WTC11 (cell line): ENCODE measurements at regions not wholly inside any gene's neighbourhood (a gene's known extent, or its start where the extent isn't known, plus 50 kb on each side); places are given as distances from the start of the nearest gene placed in this dataset.

Experiments used
- ATAC-seq: fragments of 200-7000 bp; cut with Tn5 transposase; 2 replicates; pipeline ENCODE4 v1.10.0; 2021; ENCODE audit warnings: mild to moderate bottlenecking, moderate library complexity
- CTCF ChIA-PET: fragments of 300-600 bp; sonication (Branson Sonifier 250); formaldehyde crosslinking; loops from one replicate; lab custom pipeline; 2021; ENCODE audit warnings: antibody characterized with exemption; lab: Charles Lee
- POLR2A ChIA-PET: fragments of 350-600 bp; sonication (Branson Sonifier 250); formaldehyde crosslinking; loops from one replicate; lab custom pipeline; 2021; ENCODE audit warnings: antibody characterized with exemption; lab: Charles Lee
- DNase-seq: peaks from one replicate; pipeline ENCODE4 v3.0.0; 2021; ENCODE audit warnings: low spot score
- H3K27ac Mint-ChIP-seq: 2 replicates; pipeline ENCODE4 v1.8.0; 2021; ENCODE audit warnings: mixed read lengths
- H3K27me3 Mint-ChIP-seq: 2 replicates; pipeline ENCODE4 v1.8.0; 2021; ENCODE audit warnings: low read depth, mild to moderate bottlenecking, moderate library complexity, mixed read lengths
- H3K36me3 Mint-ChIP-seq: 2 replicates; pipeline ENCODE4 v1.8.0; 2021; ENCODE audit warnings: mixed read lengths
- H3K4me1 Mint-ChIP-seq: 2 replicates; pipeline ENCODE4 v1.8.0; 2022; ENCODE audit warnings: mixed read lengths
- H3K4me3 Mint-ChIP-seq: 2 replicates; pipeline ENCODE4 v1.8.0; 2021; ENCODE audit warnings: mild to moderate bottlenecking, moderate library complexity, mixed read lengths
- H3K9me3 Mint-ChIP-seq: 2 replicates; pipeline ENCODE4 v1.8.0; 2021; ENCODE audit warnings: mixed read lengths
- CREM ChIP-seq: sonication (generic); formaldehyde crosslinking; IDR thresholded peaks from 2 replicates; pipeline ENCODE4 v1.8.1; 2022; ENCODE audit warnings: mild to moderate bottlenecking, missing genetic modification reagents, moderate library complexity
- EMX1 ChIP-seq: fragments of 250-450 bp; sonication (Bioruptor Pico); IDR thresholded peaks from 2 replicates; pipeline ENCODE4 v1.8.0; 2021; ENCODE audit warnings: mild to moderate bottlenecking
- ESRRA ChIP-seq: sonication (generic); formaldehyde crosslinking; IDR thresholded peaks from 2 replicates; pipeline ENCODE4 v1.8.1; 2022; ENCODE audit warnings: mild to moderate bottlenecking, missing genetic modification reagents, borderline replicate concordance
- FOXP1 ChIP-seq: sonication (generic); formaldehyde crosslinking; IDR thresholded peaks from 2 replicates; pipeline ENCODE4 v1.8.0; 2022; ENCODE audit warnings: missing genetic modification reagents, mild to moderate bottlenecking, moderate library complexity, borderline replicate concordance
- JAZF1 ChIP-seq: fragments of 250-450 bp; sonication (Bioruptor Pico); IDR thresholded peaks from 2 replicates; pipeline ENCODE4 v1.9.0; 2021; ENCODE audit warnings: moderate library complexity, mild to moderate bottlenecking, inconsistent platforms
- JUN ChIP-seq: sonication (generic); formaldehyde crosslinking; IDR thresholded peaks from 2 replicates; pipeline ENCODE4 v1.8.0; 2023; ENCODE audit warnings: mild to moderate bottlenecking, missing genetic modification reagents
- MAX ChIP-seq: sonication (generic); formaldehyde crosslinking; IDR thresholded peaks from 2 replicates; pipeline ENCODE4 v1.8.0; 2022; ENCODE audit warnings: mild to moderate bottlenecking, missing genetic modification reagents
- MXD4 ChIP-seq: fragments of 250-450 bp; sonication (Bioruptor Pico); IDR thresholded peaks from 2 replicates; pipeline ENCODE4 v1.8.0; 2021; ENCODE audit warnings: mild to moderate bottlenecking, moderate library complexity, borderline replicate concordance
- NFE2L1 ChIP-seq: sonication (generic); formaldehyde crosslinking; IDR thresholded peaks from 2 replicates; pipeline ENCODE4 v1.8.1; 2023; ENCODE audit warnings: missing genetic modification reagents
- NFYB ChIP-seq: sonication (generic); formaldehyde crosslinking; conservative IDR thresholded peaks from 2 replicates; pipeline ENCODE4 v1.8.0; 2022; ENCODE audit warnings: low read depth, missing genetic modification reagents
- NR2C2 ChIP-seq: sonication (generic); formaldehyde crosslinking; IDR thresholded peaks from 2 replicates; pipeline ENCODE4 v1.8.0; 2022; ENCODE audit warnings: mild to moderate bottlenecking, missing genetic modification reagents
- PRDM15 ChIP-seq: sonication (generic); formaldehyde crosslinking; IDR thresholded peaks from 2 replicates; pipeline ENCODE4 v1.8.0; 2022; ENCODE audit warnings: missing genetic modification reagents
- TEAD4 ChIP-seq: sonication (generic); formaldehyde crosslinking; IDR thresholded peaks from 2 replicates; pipeline ENCODE4 v1.8.0; 2022; ENCODE audit warnings: mild to moderate bottlenecking, missing genetic modification reagents
- TP53 ChIP-seq: sonication (generic); formaldehyde crosslinking; IDR thresholded peaks from 2 replicates; pipeline ENCODE4 v1.8.1; 2023; ENCODE audit warnings: mild to moderate bottlenecking, missing genetic modification reagents
- ZBTB21 ChIP-seq: sonication (generic); formaldehyde crosslinking; IDR thresholded peaks from 2 replicates; pipeline ENCODE4 v1.8.1; 2023; ENCODE audit warnings: mild to moderate bottlenecking, missing genetic modification reagents, borderline replicate concordance
- ZNF121 ChIP-seq: sonication (generic); formaldehyde crosslinking; IDR thresholded peaks from 2 replicates; pipeline ENCODE4 v1.8.0; 2023; ENCODE audit warnings: missing genetic modification reagents
- ZNF232 ChIP-seq: sonication (generic); formaldehyde crosslinking; IDR thresholded peaks from 2 replicates; pipeline ENCODE4 v1.8.0; 2022; ENCODE audit warnings: mild to moderate bottlenecking, missing genetic modification reagents
- ZNF263 ChIP-seq: sonication (generic); formaldehyde crosslinking; IDR thresholded peaks from 2 replicates; pipeline ENCODE4 v1.8.1; 2022; ENCODE audit warnings: low read depth, mild to moderate bottlenecking, moderate library complexity, missing genetic modification reagents
- TF ChIP-seq, protein P1 (sequence below): sonication (generic); formaldehyde crosslinking; IDR thresholded peaks from 2 replicates; pipeline ENCODE4 v1.8.1; 2023; ENCODE audit warnings: mild to moderate bottlenecking, missing genetic modification reagents, borderline replicate concordance
- TF ChIP-seq, protein P2 (sequence below): sonication (generic); formaldehyde crosslinking; IDR thresholded peaks from 2 replicates; pipeline ENCODE4 v1.8.1; 2023; ENCODE audit warnings: mild to moderate bottlenecking, missing genetic modification reagents, moderate library complexity
- TF ChIP-seq, protein P3 (sequence below): fragments of 250-450 bp; sonication (Bioruptor Pico); IDR thresholded peaks from 2 replicates; pipeline ENCODE4 v2.1.2; 2022; ENCODE audit warnings: mild to moderate bottlenecking, moderate library complexity
- TF ChIP-seq, protein P4 (sequence below): sonication (generic); formaldehyde crosslinking; IDR thresholded peaks from 2 replicates; pipeline ENCODE4 v1.8.1; 2023; ENCODE audit warnings: mild to moderate bottlenecking, moderate library complexity, missing genetic modification reagents
- TF ChIP-seq, protein P5 (sequence below): fragments of 250-450 bp; sonication (Bioruptor Pico); IDR thresholded peaks from 2 replicates; pipeline ENCODE4 v1.8.0; 2021; ENCODE audit warnings: mild to moderate bottlenecking

- TF ChIP-seq, protein P1, sequence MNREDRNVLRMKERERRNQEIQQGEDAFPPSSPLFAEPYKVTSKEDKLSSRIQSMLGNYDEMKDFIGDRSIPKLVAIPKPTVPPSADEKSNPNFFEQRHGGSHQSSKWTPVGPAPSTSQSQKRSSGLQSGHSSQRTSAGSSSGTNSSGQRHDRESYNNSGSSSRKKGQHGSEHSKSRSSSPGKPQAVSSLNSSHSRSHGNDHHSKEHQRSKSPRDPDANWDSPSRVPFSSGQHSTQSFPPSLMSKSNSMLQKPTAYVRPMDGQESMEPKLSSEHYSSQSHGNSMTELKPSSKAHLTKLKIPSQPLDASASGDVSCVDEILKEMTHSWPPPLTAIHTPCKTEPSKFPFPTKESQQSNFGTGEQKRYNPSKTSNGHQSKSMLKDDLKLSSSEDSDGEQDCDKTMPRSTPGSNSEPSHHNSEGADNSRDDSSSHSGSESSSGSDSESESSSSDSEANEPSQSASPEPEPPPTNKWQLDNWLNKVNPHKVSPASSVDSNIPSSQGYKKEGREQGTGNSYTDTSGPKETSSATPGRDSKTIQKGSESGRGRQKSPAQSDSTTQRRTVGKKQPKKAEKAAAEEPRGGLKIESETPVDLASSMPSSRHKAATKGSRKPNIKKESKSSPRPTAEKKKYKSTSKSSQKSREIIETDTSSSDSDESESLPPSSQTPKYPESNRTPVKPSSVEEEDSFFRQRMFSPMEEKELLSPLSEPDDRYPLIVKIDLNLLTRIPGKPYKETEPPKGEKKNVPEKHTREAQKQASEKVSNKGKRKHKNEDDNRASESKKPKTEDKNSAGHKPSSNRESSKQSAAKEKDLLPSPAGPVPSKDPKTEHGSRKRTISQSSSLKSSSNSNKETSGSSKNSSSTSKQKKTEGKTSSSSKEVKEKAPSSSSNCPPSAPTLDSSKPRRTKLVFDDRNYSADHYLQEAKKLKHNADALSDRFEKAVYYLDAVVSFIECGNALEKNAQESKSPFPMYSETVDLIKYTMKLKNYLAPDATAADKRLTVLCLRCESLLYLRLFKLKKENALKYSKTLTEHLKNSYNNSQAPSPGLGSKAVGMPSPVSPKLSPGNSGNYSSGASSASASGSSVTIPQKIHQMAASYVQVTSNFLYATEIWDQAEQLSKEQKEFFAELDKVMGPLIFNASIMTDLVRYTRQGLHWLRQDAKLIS (CRISPR knock-in tag) = no peak
- TF ChIP-seq TP53 (CRISPR knock-in tag) (no peak), ZNF232 (CRISPR knock-in tag) (no peak)
Observed at GRCh38 chr2:4973973-4974372, 718.2 kb upstream of the SOX11 start (continued).

- Mint-ChIP-seq H3K36me3 (peaks cover 56% of the 10 kb centered on the region), H3K4me3 (no peak overlapping the region), H3K9me3 (peaks cover 59% of the 10 kb centered on the region), H3K27me3 (peaks cover 13% of the 10 kb centered on the region), H3K27ac (no peak overlapping the region), H3K4me1 (no peaks in the 10 kb centered on the region)
- no peak for TF ChIP-seq JUN (CRISPR knock-in tag)
- no peak for TF ChIP-seq PRDM15 (CRISPR knock-in tag)
- no peak for TF ChIP-seq NFE2L1 (CRISPR knock-in tag)
- no peak for TF ChIP-seq FOXP1 (CRISPR knock-in tag)
- no peak for TF ChIP-seq ZNF121
- TF ChIP-seq, protein P2, sequence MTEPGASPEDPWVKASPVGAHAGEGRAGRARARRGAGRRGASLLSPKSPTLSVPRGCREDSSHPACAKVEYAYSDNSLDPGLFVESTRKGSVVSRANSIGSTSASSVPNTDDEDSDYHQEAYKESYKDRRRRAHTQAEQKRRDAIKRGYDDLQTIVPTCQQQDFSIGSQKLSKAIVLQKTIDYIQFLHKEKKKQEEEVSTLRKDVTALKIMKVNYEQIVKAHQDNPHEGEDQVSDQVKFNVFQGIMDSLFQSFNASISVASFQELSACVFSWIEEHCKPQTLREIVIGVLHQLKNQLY (CRISPR knock-in tag) = no peak
- TF ChIP-seq ESRRA (CRISPR knock-in tag) = no peak
- TF ChIP-seq, protein P3, sequence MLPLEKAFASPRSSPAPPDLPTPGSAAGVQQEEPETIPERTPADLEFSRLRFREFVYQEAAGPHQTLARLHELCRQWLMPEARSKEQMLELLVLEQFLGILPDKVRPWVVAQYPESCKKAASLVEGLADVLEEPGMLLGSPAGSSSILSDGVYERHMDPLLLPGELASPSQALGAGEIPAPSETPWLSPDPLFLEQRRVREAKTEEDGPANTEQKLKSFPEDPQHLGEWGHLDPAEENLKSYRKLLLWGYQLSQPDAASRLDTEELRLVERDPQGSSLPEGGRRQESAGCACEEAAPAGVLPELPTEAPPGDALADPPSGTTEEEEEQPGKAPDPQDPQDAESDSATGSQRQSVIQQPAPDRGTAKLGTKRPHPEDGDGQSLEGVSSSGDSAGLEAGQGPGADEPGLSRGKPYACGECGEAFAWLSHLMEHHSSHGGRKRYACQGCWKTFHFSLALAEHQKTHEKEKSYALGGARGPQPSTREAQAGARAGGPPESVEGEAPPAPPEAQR (CRISPR knock-in tag) = no peak
- CTCF ChIA-PET = no interaction called here
- DNase-seq (no peak), ATAC-seq (no peak)
- POLR2A ChIA-PET = no interaction called here
Observed at GRCh38 chr2:4976407-4976806, 715.8 kb upstream of the SOX11 start.

- Mint-ChIP-seq H3K36me3 (peaks cover 72% of the 10 kb centered on the region), H3K4me1 (no peaks in the 10 kb centered on the region), H3K9me3 (peaks cover 77% of the 10 kb centered on the region), H3K27me3 (peaks cover 13% of the 10 kb centered on the region), H3K4me3 (no peak overlapping the region), H3K27ac (no peak overlapping the region)
- ChIA-PET POLR2A (no interaction called here), CTCF (no interaction called here)
- ATAC-seq = no peak
- DNase-seq = no peak
- no peak for TF ChIP-seq NFYB (CRISPR knock-in tag)
- TF ChIP-seq EMX1 = no peak
- TF ChIP-seq, protein P4, sequence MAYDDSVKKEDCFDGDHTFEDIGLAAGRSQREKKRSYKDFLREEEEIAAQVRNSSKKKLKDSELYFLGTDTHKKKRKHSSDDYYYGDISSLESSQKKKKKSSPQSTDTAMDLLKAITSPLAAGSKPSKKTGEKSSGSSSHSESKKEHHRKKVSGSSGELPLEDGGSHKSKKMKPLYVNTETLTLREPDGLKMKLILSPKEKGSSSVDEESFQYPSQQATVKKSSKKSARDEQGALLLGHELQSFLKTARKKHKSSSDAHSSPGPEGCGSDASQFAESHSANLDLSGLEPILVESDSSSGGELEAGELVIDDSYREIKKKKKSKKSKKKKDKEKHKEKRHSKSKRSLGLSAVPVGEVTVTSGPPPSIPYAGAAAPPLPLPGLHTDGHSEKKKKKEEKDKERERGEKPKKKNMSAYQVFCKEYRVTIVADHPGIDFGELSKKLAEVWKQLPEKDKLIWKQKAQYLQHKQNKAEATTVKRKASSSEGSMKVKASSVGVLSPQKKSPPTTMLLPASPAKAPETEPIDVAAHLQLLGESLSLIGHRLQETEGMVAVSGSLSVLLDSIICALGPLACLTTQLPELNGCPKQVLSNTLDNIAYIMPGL (CRISPR knock-in tag) = no peak
- no peak for TF ChIP-seq TEAD4 (CRISPR knock-in tag)
- TF ChIP-seq, protein P5, sequence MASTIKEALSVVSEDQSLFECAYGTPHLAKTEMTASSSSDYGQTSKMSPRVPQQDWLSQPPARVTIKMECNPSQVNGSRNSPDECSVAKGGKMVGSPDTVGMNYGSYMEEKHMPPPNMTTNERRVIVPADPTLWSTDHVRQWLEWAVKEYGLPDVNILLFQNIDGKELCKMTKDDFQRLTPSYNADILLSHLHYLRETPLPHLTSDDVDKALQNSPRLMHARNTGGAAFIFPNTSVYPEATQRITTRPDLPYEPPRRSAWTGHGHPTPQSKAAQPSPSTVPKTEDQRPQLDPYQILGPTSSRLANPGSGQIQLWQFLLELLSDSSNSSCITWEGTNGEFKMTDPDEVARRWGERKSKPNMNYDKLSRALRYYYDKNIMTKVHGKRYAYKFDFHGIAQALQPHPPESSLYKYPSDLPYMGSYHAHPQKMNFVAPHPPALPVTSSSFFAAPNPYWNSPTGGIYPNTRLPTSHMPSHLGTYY (CRISPR knock-in tag) = no peak
- TF ChIP-seq ZBTB21 = no peak
- TF ChIP-seq ZNF263 (CRISPR knock-in tag) = no peak
- no peak for TF ChIP-seq CREM
- TF ChIP-seq MXD4 (CRISPR knock-in tag) = no peak
- TF ChIP-seq MAX (CRISPR knock-in tag) = no peak
- TF ChIP-seq NR2C2 (CRISPR knock-in tag) = no peak
- TF ChIP-seq JAZF1 = no peak
Observed at GRCh38 chr2:4979111-4979510, 713.1 kb upstream of the SOX11 start.
